Activated CD8-positive, alpha-beta memory T cell treated with anti-CD3 and anti-CD28 coated beads, Interleukin-2, amount 50 U/mL, for 4 hours (primary cell): ENCODE measurements at regions not wholly inside any gene's neighbourhood (a gene's known extent, or its start where the extent isn't known, plus 50 kb on each side); places are given as distances from the start of the nearest gene placed in this dataset.
"Not testable (repeated sequence)": the region's sequence is repeated elsewhere in the genome, so short reads cannot be mapped to it uniquely, and the experiment has no call there.

Experiments
- DNase-seq: peaks from one replicate; pipeline ENCODE4 v3.0.0-alpha.2; 2020

DNA sequence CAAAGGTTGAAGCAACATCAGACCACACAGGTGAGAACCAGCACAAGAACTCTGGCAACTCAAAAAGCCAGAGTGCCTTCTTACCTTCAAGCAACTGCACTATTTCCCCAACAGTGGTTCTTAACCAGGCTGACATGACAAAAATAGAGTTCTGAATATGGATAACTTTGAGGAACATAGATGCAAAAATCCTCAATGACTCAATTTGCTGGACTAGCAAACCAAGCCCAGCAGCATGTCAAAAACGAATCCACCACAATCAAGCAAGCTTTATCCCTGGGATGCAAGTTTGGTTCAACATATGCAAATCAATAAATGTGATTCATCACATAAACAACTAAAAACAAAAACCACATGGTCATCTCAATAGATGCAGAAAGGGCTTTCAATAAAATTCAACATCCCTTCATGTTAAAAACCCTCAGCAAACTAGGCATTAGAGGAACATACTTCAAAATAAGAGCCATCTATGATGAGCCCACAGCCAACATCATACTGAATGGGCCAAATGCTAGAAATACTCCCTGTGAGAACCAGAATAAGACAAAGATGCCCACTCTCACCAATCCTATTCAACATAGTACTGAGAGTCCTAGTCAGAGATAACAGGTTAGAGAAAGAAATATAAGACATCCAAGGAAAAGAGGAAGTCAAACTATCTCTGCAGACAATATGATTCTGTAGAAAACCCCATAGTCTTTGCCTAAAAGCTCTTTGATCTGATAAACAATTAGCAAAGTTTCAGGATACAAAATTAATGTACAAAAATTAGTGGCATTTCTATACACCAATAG is 110.5 kb upstream of the NBPF19 start:
- not testable (repeated sequence) for DNase-seq

DNA sequence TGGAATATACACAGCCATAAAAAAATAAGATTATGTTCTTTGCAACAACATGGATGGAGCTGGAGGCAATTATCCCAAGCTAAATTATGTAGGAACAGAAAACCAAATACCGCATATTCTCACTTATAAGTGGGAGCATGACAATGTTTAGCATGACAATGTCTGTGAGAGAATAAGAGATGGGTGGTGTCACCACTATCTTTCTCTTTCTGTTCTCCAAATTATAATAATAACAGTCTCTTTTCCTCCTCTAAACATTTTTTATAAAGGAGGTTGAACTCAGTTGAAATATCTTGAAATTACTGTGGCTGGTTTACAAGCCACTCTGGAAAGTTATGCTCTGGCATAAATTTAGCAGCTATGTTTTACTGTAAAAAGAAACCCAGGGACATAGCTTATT is 108.4 kb upstream of the NBPF19 start:
- not testable (repeated sequence) for DNase-seq

DNA sequence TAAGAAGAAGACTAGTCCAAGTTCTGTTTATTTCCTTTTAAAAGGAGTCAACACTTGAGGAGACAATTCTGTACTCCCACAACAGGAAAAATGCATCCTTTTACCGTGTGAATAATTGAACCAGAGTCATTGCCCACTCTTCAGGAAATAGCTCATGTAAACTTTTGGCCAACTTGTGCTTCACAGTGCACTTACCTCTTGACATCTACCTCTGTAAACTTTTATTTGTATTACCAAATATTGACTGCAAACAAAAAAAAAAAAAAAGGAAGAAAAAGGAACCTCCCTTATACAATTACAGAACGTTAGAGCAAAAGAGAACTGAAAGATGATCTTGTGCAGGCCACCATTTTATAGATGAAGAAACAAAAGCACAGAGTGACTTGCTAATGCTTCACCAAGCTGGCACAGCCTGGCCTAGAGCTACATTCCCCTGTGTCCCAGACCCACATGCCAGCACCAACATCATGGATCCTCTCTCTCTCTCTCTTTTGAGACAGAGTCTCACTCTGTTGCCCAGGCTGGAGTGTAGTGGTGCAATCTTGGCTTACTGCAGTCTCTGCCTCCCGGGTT is 107.3 kb upstream of the NBPF19 start:
- not testable (repeated sequence) for DNase-seq

DNA sequence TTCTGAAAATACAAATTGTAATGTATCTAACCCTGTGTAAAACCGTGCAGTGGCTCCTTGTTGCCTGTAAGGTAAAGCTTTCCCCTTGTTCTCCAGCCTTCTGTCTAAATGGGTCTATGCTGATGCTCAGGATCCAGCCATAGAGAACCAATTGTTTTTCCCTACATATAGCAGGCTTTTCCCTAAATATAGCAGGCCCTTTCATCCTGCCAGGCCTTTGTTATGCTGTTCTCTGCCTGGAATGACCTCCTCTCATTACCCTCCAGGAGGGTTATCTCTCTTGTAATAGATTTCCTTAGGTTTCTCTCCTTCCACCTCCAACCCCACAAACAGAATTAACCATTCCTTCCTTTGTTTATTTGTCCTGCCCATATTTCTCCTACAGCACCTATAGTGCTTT is 106.5 kb upstream of the NBPF19 start:
- not testable (repeated sequence) for DNase-seq

DNA sequence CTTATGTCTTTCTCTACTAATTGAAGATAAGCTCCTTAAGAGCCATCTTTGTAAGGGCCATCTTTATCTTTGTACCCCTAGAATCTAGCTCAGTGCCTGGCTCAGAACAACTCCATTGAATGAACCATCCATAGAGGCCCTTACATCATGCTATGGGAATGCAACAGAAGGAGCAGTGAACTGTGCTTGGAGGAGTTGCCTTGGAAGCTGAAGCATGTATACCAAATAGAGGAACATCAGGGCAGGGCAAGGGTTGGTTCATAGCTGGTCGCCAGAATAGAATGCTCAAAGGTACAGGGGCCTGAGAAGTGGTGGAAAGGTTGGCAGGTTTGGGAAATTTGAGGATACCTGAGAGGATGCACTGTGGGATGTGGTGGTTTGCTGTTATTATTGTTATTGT is 105.8 kb upstream of the NBPF19 start:
- not testable (repeated sequence) for DNase-seq

DNA sequence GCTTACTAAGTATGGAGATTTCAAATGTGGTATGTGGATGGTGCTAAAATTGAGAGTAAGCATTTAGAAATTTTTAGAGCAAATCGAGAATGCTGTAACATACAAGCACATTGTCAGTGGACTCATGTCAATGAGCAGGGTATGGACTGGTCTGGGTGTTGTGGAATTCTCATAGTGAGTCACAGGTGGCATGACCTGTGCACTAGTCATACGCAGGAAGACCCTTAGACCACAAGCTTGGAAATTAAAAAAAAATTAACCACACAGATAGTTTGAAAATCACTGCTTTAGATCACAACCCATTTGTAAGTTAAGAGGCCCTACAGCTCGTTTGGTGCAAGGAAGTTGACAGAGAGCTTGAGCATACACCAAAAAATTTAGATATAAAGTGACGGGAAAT is 102.9 kb upstream of the NBPF19 start:
- not testable (repeated sequence) for DNase-seq

GRCh38 chr1:149378462-149378861 is 96.4 kb upstream of the NBPF19 start:
- DNase-seq = not testable (repeated sequence)

- peak; percentile 53 for DNase-seq
Observed at GRCh38 chr1:149390173-149390926, 84.5 kb upstream of the NBPF19 start.

DNA sequence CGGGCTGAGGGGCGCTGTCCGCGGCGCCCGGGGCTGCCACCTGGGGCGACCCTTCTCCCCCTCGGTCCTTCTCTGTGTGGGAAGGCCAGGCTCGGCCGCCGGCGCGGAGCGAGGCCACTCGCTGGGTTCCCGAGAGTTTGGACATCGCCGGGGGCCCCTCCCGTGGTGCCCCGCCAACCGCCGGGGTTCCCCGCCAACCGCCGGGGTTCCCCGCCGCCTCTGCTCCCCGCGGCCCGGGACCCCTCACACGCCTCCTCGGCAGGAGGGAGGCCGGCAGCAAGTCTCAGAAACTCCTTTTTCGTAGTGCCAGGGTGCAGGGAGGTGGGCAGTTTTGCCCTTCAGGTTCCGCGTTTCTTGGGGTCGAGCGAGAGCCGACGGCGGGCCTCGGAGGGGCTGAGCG is 83.9 kb upstream of the NBPF19 start:
- not testable (repeated sequence) for DNase-seq

DNA sequence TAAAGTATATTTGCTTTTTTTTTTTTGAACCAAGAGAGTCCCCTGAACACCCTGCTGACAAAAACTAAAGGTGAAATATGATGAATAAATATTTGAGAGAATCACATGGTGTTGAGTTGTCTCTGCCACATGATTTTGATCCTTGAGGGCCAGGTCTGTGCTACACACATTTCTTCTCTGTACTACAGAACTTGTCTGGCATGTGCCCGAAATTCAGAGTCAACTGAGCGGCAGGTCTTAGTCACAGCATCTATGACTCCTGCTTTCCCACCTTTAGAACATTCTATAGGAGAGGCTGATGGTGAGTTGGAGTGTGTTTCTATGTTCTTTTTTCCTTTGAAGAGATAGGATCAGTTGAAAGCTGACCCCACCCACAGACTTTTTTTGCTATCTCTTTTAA is 79.0 kb upstream of the NBPF19 start:
- peak; percentile 55 for DNase-seq

GRCh38 chr1:149398527-149398926 is 76.3 kb upstream of the NBPF19 start:
- not testable (repeated sequence) for DNase-seq

GRCh38 chr1:149408404-149408803 is 66.4 kb upstream of the NBPF19 start:
- DNase-seq = not testable (repeated sequence)

- not testable (repeated sequence) for DNase-seq
Observed at GRCh38 chr1:149415373-149415772, 59.5 kb upstream of the NBPF19 start.

DNA sequence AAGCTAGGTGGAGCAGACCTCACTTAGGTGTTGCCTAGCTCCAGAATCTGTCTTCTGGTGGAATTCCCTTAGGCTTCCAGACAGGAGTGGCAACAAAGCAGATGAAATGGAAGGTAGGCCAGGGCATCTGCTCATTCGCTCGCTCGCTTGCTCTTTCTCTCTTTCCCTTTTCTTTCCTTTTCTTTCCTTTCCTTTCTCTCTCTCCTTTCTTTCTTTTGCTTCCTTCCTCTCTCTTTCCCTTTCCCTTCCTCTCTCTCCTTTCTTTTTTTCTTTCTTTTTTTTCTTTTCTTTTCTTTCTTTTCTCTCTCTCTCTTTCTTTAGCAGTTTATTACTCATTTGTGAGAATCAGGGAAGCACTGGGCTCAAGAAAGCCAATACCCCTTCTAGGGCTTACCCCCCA is 56.1 kb upstream of the NBPF19 start:
- not testable (repeated sequence) for DNase-seq

GRCh38 chr1:149423122-149423521 is 51.7 kb upstream of the NBPF19 start:
- not testable (repeated sequence) for DNase-seq
